Neuronal stem cell (in vitro differentiated cells): ENCODE measurements at regions not wholly inside any gene's neighbourhood (a gene's known extent, or its start where the extent isn't known, plus 50 kb on each side); places are given as distances from the start of the nearest gene placed in this dataset.

ENCODE experiments used
- DNase-seq: peaks from one replicate; pipeline ENCODE4 v3.0.0-alpha.2; 2013; ENCODE audit warnings: low spot score
- H2AFZ ChIP-seq: one replicate; pipeline ENCODE4 v1.6.1; 2013; ENCODE audit warnings: mild to moderate bottlenecking, low read length, inconsistent platforms
- H2AK5ac ChIP-seq: 2 replicates; pipeline ENCODE4 v1.6.1; 2013; ENCODE audit warnings: low read depth, mild to moderate bottlenecking, inconsistent platforms, low read length, moderate library complexity, mixed read lengths
- H2BK120ac ChIP-seq: 2 replicates; pipeline ENCODE4 v1.6.1; 2013; ENCODE audit warnings: low read depth, mild to moderate bottlenecking, inconsistent platforms, low read length, moderate library complexity, mixed read lengths
- H2BK12ac ChIP-seq: one replicate; pipeline ENCODE4 v1.6.1; 2013; ENCODE audit warnings: low read length, inconsistent platforms
- H2BK15ac ChIP-seq: 2 replicates; pipeline ENCODE4 v1.6.1; 2013; ENCODE audit warnings: mild to moderate bottlenecking, low read length, inconsistent platforms, mixed read lengths
- H2BK5ac ChIP-seq: one replicate; pipeline ENCODE4 v1.6.1; 2013; ENCODE audit warnings: inconsistent platforms, mild to moderate bottlenecking, low read length, moderate library complexity
- H3K14ac ChIP-seq: one replicate; pipeline ENCODE4 v1.6.1; 2013; ENCODE audit warnings: low read length, inconsistent platforms
- H3K18ac ChIP-seq: 2 replicates; pipeline ENCODE4 v1.6.1; 2013; ENCODE audit warnings: low read length, inconsistent platforms
- H3K23ac ChIP-seq: 2 replicates; pipeline ENCODE4 v1.6.1; 2013; ENCODE audit warnings: low read depth, mild to moderate bottlenecking, mixed read lengths, low read length, inconsistent platforms; ENCODE audit not compliant: poor library complexity
- H3K27ac ChIP-seq: replicated peaks from 3 replicates; pipeline ENCODE4 v1.5.1; 2013; ENCODE audit warnings: low read length, inconsistent platforms
- H3K27me3 ChIP-seq, 3 experiments: 2 replicates each; pipeline ENCODE4 v1.6.1; 2013; ENCODE audit warnings: low read length in 3 of 3, mild to moderate bottlenecking in 2 of 3, inconsistent platforms in 1 of 3, low read depth in 1 of 3, mixed read lengths in 1 of 3, moderate library complexity in 1 of 3; ENCODE audit not compliant: control insufficient read depth in 3 of 3, insufficient read depth in 3 of 3
- H3K36me3 ChIP-seq, 2 donors: replicated peaks in 1 of 2; 2 replicates each; pipeline ENCODE4 v1.6.1; 2013; ENCODE audit warnings: low read length in 2 of 2; ENCODE audit not compliant: control insufficient read depth in 2 of 2, insufficient read depth in 2 of 2
- H3K4ac ChIP-seq: 2 replicates; pipeline ENCODE4 v1.6.1; 2013; ENCODE audit warnings: inconsistent platforms, mild to moderate bottlenecking, low read length, moderate library complexity
- H3K4me1 ChIP-seq, 2 donors: 1 replicate in 1 of 2; 2 replicates in 1 of 2; pipeline ENCODE4 v1.6.1; 2013; ENCODE audit warnings: low read length in 2 of 2, low read depth in 1 of 2; ENCODE audit not compliant: control insufficient read depth in 2 of 2, insufficient read depth in 1 of 2
- H3K4me2 ChIP-seq: one replicate; pipeline ENCODE4 v1.6.1; 2013; ENCODE audit warnings: mild to moderate bottlenecking, low read length, inconsistent platforms; ENCODE audit not compliant: insufficient read depth, poor library complexity, severe bottlenecking
- H3K4me3 ChIP-seq, 2 donors: 2 replicates each; pipeline ENCODE4 v1.5.1; 2013; ENCODE audit warnings: low read length in 2 of 2, mild to moderate bottlenecking in 2 of 2, inconsistent platforms in 1 of 2, moderate library complexity in 1 of 2
- H3K79me1 ChIP-seq: one replicate; pipeline ENCODE4 v1.6.1; 2013; ENCODE audit warnings: low read depth, mild to moderate bottlenecking, inconsistent platforms, low read length, moderate library complexity
- H3K9ac ChIP-seq: one replicate; pipeline ENCODE4 v1.6.1; 2013; ENCODE audit warnings: mild to moderate bottlenecking, low read depth, low read length, inconsistent platforms; ENCODE audit not compliant: poor library complexity
- H3K9me3 ChIP-seq, 2 donors: replicated peaks in 1 of 2; 2 replicates each; pipeline versions ENCODE3 to v1.6.1; 2013; ENCODE audit warnings: low read length in 2 of 2, mild to moderate bottlenecking in 2 of 2, inconsistent platforms in 1 of 2, low read depth in 1 of 2, mixed read lengths in 1 of 2, moderate library complexity in 1 of 2; ENCODE audit not compliant: control insufficient read depth in 2 of 2, insufficient read depth in 1 of 2
- H4K8ac ChIP-seq: one replicate; pipeline ENCODE4 v1.6.1; 2013; ENCODE audit warnings: low read depth, mild to moderate bottlenecking, inconsistent platforms, low read length, moderate library complexity
- H4K91ac ChIP-seq: one replicate; pipeline ENCODE4 v1.6.1; 2013; ENCODE audit warnings: low read length, low read depth, mild to moderate bottlenecking, inconsistent platforms; ENCODE audit not compliant: poor library complexity
- whole genome bisulfite sequencing, 2 donors: extraction: QIAGEN DNeasy Blood & Tissue Kit; methylation state at CpG; one replicate each; pipeline ENCODE4 v1.1.7; 2013; ENCODE audit warnings: missing lambda C conversion rate in 2 of 2, mixed read lengths in 1 of 2; ENCODE audit not compliant: insufficient read length in 2 of 2, insufficient replicate concordance in 1 of 2; ENCODE audit errors: extremely low coverage in 2 of 2; 5-methylcytosine and 5-hydroxymethylcytosine counted together

GRCh38 chr14:22472935-22473854 lies 115.8 kb downstream of the DAD1 start:
- Histone ChIP-seq H2AFZ (peak overlapping the region; percentile 50), H2BK5ac (no peak overlapping the region), H3K9ac (no peak overlapping the region), H3K23ac (no peak overlapping the region), H3K18ac (no peak overlapping the region), H3K4ac (no peak overlapping the region), H3K36me3 (no peaks in the 10 kb centered on the region), H2BK15ac (no peak overlapping the region), H3K4me2 (no peak overlapping the region), H3K9me3 (no peaks in the 10 kb centered on the region), H3K4me3 (no peak overlapping the region), H4K91ac (no peak overlapping the region), H2AK5ac (no peak overlapping the region), H4K8ac (no peak overlapping the region), H3K27ac (no peak overlapping the region), H3K4me1 (peaks cover 6 to 11% of the 10 kb centered on the region in 2 donors), H2BK12ac (no peak overlapping the region), H2BK120ac (no peak overlapping the region), H3K79me1 (no peaks in the 10 kb centered on the region), H3K14ac (no peak overlapping the region), H3K27me3 (no peaks in the 10 kb centered on the region)
- WGBS, 2 donors: no CpG with 5 or more reads among the region's 12 CpGs
- peak; percentile 30 for DNase-seq

GRCh38 chr14:22472466-22472865 lies 116.6 kb downstream of the DAD1 start:
- WGBS, 2 donors: no CpG with 5 or more reads among the region's 2 CpGs

DNA sequence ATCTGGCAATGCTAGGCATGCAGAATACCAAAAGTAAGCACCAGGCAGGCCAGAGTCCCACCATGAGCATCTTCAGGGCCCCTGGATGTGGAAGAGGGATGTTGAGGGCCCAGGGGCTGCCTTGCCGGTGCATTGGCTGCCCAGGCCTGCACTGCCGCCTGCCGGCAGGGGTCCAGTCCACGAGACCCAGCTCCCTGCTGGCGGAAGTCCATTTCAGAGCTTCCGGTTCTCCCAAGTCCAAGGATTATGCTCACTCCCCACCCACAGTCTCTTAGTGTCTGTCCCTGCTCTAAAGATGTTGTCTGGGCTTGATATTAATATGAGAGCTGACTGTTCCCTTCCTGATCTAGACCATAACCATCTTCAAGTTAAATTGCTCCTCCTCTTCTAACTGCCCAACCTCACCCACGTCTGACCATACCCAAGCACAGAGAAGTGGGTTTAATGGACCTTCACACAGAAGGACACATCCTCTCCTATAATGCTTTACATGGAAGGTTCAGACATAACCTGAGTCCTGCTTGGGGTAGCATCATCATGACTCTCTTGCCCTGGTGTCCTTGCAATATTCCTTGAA lies 117.4 kb downstream of the DAD1 start:
- Histone ChIP-seq H3K14ac (no peak overlapping the region), H2AFZ (no peak overlapping the region), H2AK5ac (no peak overlapping the region), H2BK15ac (no peak overlapping the region), H3K18ac (no peak overlapping the region), H3K9ac (no peak overlapping the region), H4K8ac (no peak overlapping the region), H2BK5ac (no peak overlapping the region), H3K4me3 (no peak overlapping the region), H3K23ac (no peak overlapping the region), H3K4me2 (no peak overlapping the region), H4K91ac (no peak overlapping the region), H2BK120ac (no peak overlapping the region), H2BK12ac (no peak overlapping the region), H3K79me1 (no peaks in the 10 kb centered on the region), H3K9me3 (no peaks in the 10 kb centered on the region), H3K4ac (no peak overlapping the region), H3K4me1 (peaks cover 7 to 9% of the 10 kb centered on the region in 2 donors), H3K36me3 (no peaks in the 10 kb centered on the region), H3K27me3 (no peaks in the 10 kb centered on the region), H3K27ac (no peak overlapping the region)
- DNase-seq: peak; percentile 32
- WGBS, 2 donors: no CpG with 5 or more reads among the region's 7 CpGs

More at GRCh38 chr14:22472466-22472865, 116.6 kb downstream of the DAD1 start:
- Histone ChIP-seq H2BK5ac (no peak overlapping the region), H3K14ac (no peak overlapping the region), H3K23ac (no peak overlapping the region), H4K8ac (no peak overlapping the region), H3K9ac (no peak overlapping the region), H3K4me1 (peaks cover 6% of the 10 kb centered on the region in 2 donors), H3K27ac (no peak overlapping the region), H2AFZ (no peak overlapping the region), H2BK120ac (no peak overlapping the region), H3K79me1 (no peaks in the 10 kb centered on the region), H3K9me3 (no peaks in the 10 kb centered on the region), H3K4me2 (no peak overlapping the region), H3K36me3 (no peaks in the 10 kb centered on the region), H2AK5ac (no peak overlapping the region), H3K4me3 (no peak overlapping the region), H2BK12ac (no peak overlapping the region), H3K27me3 (no peaks in the 10 kb centered on the region), H3K18ac (no peak overlapping the region), H3K4ac (no peak overlapping the region), H2BK15ac (no peak overlapping the region), H4K91ac (no peak overlapping the region)
- DNase-seq: no peak

DNA sequence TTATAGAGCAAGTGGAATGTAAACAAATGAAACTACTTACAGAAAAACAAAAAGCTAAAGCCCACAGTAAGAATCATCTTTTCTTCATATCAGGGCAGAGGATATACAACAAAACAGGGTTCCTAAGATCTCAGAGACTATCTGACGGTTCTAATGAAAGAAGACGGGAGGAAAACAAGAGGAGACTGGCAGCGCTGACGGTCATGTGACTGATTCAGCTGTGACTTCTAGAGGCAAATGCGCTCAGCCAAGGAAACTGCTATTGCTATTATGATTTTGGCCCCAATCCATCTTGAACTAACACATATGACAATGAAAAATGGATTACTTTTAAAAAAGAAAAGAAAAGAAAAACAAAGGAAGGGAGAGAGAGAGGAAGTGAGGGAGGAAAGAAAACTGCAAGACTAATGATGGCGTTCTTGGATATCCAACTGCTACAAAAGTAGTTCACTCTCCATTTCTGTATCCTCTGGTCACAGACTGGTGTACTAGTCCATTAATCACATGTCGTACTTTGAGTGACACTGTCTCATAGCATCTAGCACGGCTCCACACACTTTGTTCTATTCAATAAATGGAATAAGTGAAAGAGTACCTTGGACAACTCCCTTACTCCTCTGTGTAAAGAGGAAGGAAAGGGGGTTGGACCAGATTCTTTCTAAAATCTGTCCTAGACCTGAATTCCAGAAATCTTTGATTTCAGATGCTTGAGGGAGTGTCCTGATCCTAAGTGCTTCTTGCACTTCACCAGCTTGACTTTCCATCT lies 119.3 kb downstream of the DAD1 start:
- WGBS, 2 donors: no CpG with 5 or more reads among the region's 8 CpGs
- Histone ChIP-seq H3K36me3 (no peaks in the 10 kb centered on the region), H3K23ac (no peak overlapping the region), H3K4me2 (no peak overlapping the region), H4K8ac (no peak overlapping the region), H2BK5ac (no peak overlapping the region), H2AK5ac (no peak overlapping the region), H3K4me1 (peaks cover 13 to 18% of the 10 kb centered on the region in 2 donors), H2BK120ac (no peak overlapping the region), H3K79me1 (no peaks in the 10 kb centered on the region), H3K14ac (no peak overlapping the region), H3K4ac (no peak overlapping the region), H3K27me3 (no peaks in the 10 kb centered on the region), H2AFZ (no peak overlapping the region), H3K9me3 (no peaks in the 10 kb centered on the region), H3K27ac (no peak overlapping the region), H4K91ac (no peak overlapping the region), H3K4me3 (no peak overlapping the region), H3K18ac (no peak overlapping the region), H2BK15ac (no peak overlapping the region), H3K9ac (no peak overlapping the region), H2BK12ac (no peak overlapping the region)
- no peak for DNase-seq
